ENCODE measurements at regions not wholly inside any gene's neighbourhood (a gene's known extent, or its start where the extent isn't known, plus 50 kb on each side); places are given as distances from the start of the nearest gene placed in this dataset.

DNA sequence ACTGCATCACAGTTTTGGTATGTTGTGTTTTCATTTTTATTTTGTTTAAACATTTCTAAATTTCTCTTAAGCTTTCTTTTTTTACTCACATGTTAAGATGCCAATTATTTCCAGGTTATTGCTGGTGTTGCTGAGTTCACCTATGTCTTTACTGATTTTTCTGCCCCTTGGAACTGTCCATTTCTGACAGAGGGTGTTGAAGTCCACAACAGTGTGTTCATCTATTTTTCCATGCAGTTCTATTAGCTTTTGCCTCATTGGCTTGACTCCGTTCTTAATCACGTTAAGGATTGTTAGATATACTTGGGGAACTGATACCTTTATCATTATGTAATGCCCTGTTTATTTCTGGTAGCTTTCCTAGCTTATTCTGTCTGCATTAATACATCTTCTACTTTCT, 158.0 kb upstream of the TCERG1L start:
- H3K27ac ChIP-seq, result no peak overlapping the region
- no peak overlapping the region for H3K4me3 ChIP-seq
- no peaks in the 10 kb centered on the region for H3K36me3 ChIP-seq
- DNase-seq, result no peak
- TF ChIP-seq, protein P1, sequence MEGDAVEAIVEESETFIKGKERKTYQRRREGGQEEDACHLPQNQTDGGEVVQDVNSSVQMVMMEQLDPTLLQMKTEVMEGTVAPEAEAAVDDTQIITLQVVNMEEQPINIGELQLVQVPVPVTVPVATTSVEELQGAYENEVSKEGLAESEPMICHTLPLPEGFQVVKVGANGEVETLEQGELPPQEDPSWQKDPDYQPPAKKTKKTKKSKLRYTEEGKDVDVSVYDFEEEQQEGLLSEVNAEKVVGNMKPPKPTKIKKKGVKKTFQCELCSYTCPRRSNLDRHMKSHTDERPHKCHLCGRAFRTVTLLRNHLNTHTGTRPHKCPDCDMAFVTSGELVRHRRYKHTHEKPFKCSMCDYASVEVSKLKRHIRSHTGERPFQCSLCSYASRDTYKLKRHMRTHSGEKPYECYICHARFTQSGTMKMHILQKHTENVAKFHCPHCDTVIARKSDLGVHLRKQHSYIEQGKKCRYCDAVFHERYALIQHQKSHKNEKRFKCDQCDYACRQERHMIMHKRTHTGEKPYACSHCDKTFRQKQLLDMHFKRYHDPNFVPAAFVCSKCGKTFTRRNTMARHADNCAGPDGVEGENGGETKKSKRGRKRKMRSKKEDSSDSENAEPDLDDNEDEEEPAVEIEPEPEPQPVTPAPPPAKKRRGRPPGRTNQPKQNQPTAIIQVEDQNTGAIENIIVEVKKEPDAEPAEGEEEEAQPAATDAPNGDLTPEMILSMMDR (IDR thresholded peaks at IDR 0.05), result no peak
- intact Hi-C loops (cut with DNase I), result no loop called here
- no peaks in the 10 kb centered on the region for H3K9me3 ChIP-seq
- no peak for ATAC-seq
- no peaks in the 10 kb centered on the region for H3K4me1 ChIP-seq
- 56 to 77% methylated on average over 2 of the region's 2 CpGs for WGBS, 2 donors
- peaks cover 0 to 53% (median 10%) of the 10 kb centered on the region in 7 donors for H3K27me3 ChIP-seq

DNA sequence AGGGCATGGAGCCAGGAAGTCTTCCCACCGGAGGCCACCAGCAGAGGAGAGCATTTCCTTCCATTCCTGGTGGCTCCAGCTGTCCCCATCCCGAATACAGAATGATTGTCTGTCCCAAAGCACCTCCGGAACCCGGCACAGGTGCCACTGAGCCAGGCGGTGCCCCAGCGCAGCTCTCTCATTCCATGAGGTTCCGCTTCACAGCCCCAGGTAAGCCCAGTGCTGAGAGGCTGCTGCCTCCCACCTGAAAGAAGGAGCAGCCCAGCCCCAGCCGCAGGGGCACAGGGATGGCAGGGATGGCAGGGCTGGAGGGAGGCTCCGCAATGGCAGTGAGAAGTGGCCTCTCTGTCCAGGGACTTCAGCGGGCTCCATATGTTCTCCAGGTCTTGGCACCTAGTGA, 162.1 kb upstream of the TCERG1L start:
- peaks cover 0 to 44% (median 10%) of the 10 kb centered on the region in 7 donors for H3K27me3 ChIP-seq
- no peaks in the 10 kb centered on the region for H3K9me3 ChIP-seq
- ATAC-seq (no peak), DNase-seq (no peak)
- H3K27ac ChIP-seq, result no peak overlapping the region
- no peaks in the 10 kb centered on the region for H3K36me3 ChIP-seq
- no peak overlapping the region for H3K4me3 ChIP-seq
- TF ChIP-seq, protein P1 (IDR thresholded peaks at IDR 0.05), result no peak
- intact Hi-C loops (cut with DNase I), result no loop called here
- WGBS, 2 donors, result 91 to 92% methylated on average over 10 of the region's 10 CpGs
- no peaks in the 10 kb centered on the region for H3K4me1 ChIP-seq

- 72 to 74% methylated on average over 6 of the region's 6 CpGs for WGBS, 2 donors
- Histone ChIP-seq H3K36me3 (no peaks in the 10 kb centered on the region), H3K4me1 (no peaks in the 10 kb centered on the region), H3K9me3 (no peaks in the 10 kb centered on the region), H3K4me3 (no peak overlapping the region), H3K27ac (no peak overlapping the region), H3K27me3 (peaks cover 0 to 52% (median 10%) of the 10 kb centered on the region in 7 donors)
- ATAC-seq (no peak), DNase-seq (no peak)
- TF ChIP-seq, protein P1 (IDR thresholded peaks at IDR 0.05), result no peak
- intact Hi-C loops (cut with DNase I), result no loop called here
Measured at GRCh38 chr10:131474416-131474815, 162.9 kb upstream of the TCERG1L start.

DNA sequence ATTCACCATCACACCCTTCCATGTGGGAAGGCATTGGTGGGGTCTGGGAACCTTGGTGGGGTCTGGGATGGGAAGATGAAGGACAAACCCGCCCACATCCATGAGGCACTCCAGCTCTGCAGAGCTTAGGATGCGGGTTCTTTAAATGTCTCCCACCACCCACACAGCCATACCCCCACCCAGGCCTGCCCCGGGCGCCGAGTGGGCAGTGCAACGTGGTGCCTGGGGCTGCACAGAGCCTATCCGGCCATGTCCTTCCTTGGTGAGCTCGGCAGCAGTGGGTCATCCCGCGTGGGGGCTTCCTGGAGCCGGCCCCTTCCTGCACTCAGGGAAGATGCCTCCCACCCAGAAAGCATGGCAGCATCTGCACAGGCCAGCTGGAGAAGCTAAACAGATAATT, 163.5 kb upstream of the TCERG1L start:
- no peak for ATAC-seq
- Histone ChIP-seq H3K36me3 (no peaks in the 10 kb centered on the region), H3K9me3 (no peaks in the 10 kb centered on the region), H3K4me1 (no peaks in the 10 kb centered on the region), H3K27ac (no peak overlapping the region), H3K27me3 (peaks cover 0 to 53% (median 10%) of the 10 kb centered on the region in 7 donors), H3K4me3 (no peak overlapping the region)
- DNase-seq, result no peak
- 84 to 86% methylated on average over 11 of the region's 11 CpGs for WGBS, 2 donors
- intact Hi-C loops (cut with DNase I), result no loop called here
- TF ChIP-seq, protein P1 (IDR thresholded peaks at IDR 0.05), result no peak

All from heart right ventricle (tissue), 16 donors.